Common myeloid progenitor, CD34-positive (primary cell): ENCODE measurements at regions not wholly inside any gene's neighbourhood (a gene's known extent, or its start where the extent isn't known, plus 50 kb on each side); places are given as distances from the start of the nearest gene placed in this dataset.

ENCODE experiments used
- CTCF ChIA-PET: fragments of 350-600 bp; sonication (Branson Sonifier 250); formaldehyde crosslinking; loops from one replicate; lab custom pipeline; 2021; ENCODE audit warnings: antibody characterized with exemption; lab: Charles Lee
- POLR2A ChIA-PET: fragments of 350-600 bp; sonication (Branson Sonifier 250); formaldehyde crosslinking; loops from one replicate; lab custom pipeline; 2021; ENCODE audit warnings: antibody characterized with exemption; lab: Charles Lee
- DNase-seq, 3 donors: peaks; one replicate each; pipeline versions ENCODE4 v3.0.0 to v3.0.0-alpha.2; 2013
- H3K27ac ChIP-seq, 2 experiments: 1 replicate in 1 of 2; 2 replicates in 1 of 2; pipeline ENCODE4 v1.7.0; 2013; ENCODE audit warnings: inconsistent platforms in 2 of 2, low read length in 2 of 2, mild to moderate bottlenecking in 2 of 2, low read depth in 1 of 2, moderate library complexity in 1 of 2; ENCODE audit not compliant: severe bottlenecking in 2 of 2, insufficient read depth in 1 of 2, poor library complexity in 1 of 2
- H3K27me3 ChIP-seq, 5 experiments: replicated peaks in 2 of 5; 1 replicate in 3 of 5; 2 replicates in 2 of 5; pipeline versions ENCODE4 v1.6.1 to v1.7.0; 2013; ENCODE audit warnings: low read length in 4 of 5, mild to moderate bottlenecking in 2 of 5, moderate library complexity in 2 of 5, inconsistent platforms in 1 of 5; ENCODE audit not compliant: insufficient read depth in 5 of 5, control insufficient read depth in 4 of 5
- H3K36me3 ChIP-seq, 4 experiments: 1 replicate in 2 of 4; 2 replicates in 2 of 4; pipeline versions ENCODE4 v1.6.1 to v1.7.0; 2013; ENCODE audit warnings: low read length in 3 of 4, control low read depth in 1 of 4, mild to moderate bottlenecking in 1 of 4; ENCODE audit not compliant: control insufficient read depth in 4 of 4, insufficient read depth in 4 of 4
- H3K4me1 ChIP-seq, 4 experiments: 1 replicate in 3 of 4; 2 replicates in 1 of 4; pipeline versions ENCODE4 v1.6.1 to v1.7.1; 2013; ENCODE audit warnings: low read length in 3 of 4, mild to moderate bottlenecking in 3 of 4, control low read depth in 1 of 4, inconsistent platforms in 1 of 4, moderate library complexity in 1 of 4; ENCODE audit not compliant: control insufficient read depth in 4 of 4, insufficient read depth in 4 of 4; ENCODE audit errors: control extremely low read depth in 1 of 4
- H3K4me3 ChIP-seq, 7 experiments: 1 replicate in 4 of 7; 2 replicates in 3 of 7; pipeline versions ENCODE4 v1.5.1 to v1.7.0; 2013; ENCODE audit warnings: mild to moderate bottlenecking in 7 of 7, low read length in 6 of 7, moderate library complexity in 6 of 7, inconsistent platforms in 2 of 7, low read depth in 2 of 7, control low read depth in 1 of 7; ENCODE audit not compliant: insufficient read depth in 4 of 7, control insufficient read depth in 1 of 7; ENCODE audit errors: extremely low read depth in 1 of 7
- H3K9me3 ChIP-seq, 5 experiments: 1 replicate in 4 of 5; 2 replicates in 1 of 5; pipeline versions ENCODE4 v1.6.1 to v1.7.1; 2013; ENCODE audit warnings: low read length in 4 of 5, mild to moderate bottlenecking in 2 of 5, inconsistent platforms in 1 of 5, low read depth in 1 of 5, moderate library complexity in 1 of 5; ENCODE audit not compliant: control insufficient read depth in 4 of 5, insufficient read depth in 2 of 5; ENCODE audit errors: control extremely low read depth in 1 of 5
- WGBS: methylation state at CpG from one replicate; pipeline ENCODE4 v1.1.5; 2013; ENCODE audit not compliant: insufficient coverage; 5-methylcytosine and 5-hydroxymethylcytosine counted together

DNA sequence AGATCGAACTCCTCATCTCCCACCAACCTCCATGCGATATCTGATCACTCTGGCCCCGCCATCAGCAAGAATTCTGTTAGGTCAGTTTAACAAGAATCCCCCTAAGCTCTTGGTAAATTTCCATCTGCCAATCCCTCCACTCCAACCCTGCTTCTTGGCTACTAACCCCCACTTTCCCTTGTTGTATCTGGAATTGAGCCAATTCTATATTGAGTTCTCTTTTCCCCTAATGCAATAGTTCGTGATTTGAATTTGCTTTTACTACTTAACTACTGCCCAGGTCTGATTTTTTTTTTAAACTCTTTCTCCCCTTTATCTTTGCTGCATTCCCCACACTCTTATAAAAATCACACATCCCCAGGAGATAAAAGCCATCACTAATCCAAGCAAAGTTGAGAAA is 159.3 kb upstream of the STK17B start:
- ChIA-PET CTCF (interaction anchor here (1.2 kb wide), 1 partner anchor 254 kb away, joined by 4 read pairs; no protein-coding TSS in a partner anchor), POLR2A (no interaction called here)
- Histone ChIP-seq H3K27ac (no peak overlapping the region), H3K27me3 (no peaks in the 10 kb centered on the region), H3K4me1 (peaks cover 0 to 7% (median 2%) of the 10 kb centered on the region in 4 experiments), H3K9me3 (no peaks in the 10 kb centered on the region), H3K4me3 (no peak overlapping the region), H3K36me3 (no peaks in the 10 kb centered on the region)
- DNase-seq: no peak
- 95% methylated on average over 4 of the region's 4 CpGs for WGBS

DNA sequence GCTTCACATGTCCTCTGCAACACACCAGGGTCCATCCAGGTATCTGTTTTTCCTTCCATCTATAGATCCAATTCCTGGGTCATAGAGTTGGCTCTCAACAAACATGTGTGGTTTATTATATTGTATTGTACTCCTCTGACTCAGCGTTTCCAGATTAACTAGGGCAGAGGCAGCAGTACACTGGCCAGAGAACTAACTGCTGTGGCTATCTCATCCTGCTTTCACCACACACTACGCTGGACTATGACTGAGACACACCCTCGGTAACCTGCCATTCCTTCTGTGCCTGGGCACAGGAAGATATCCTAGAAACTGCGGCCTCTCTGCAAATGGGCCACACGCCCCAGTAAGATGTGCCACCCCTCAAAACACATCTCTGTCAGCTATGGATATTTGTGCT is 159.8 kb upstream of the STK17B start:
- POLR2A ChIA-PET: no interaction called here
- 90% methylated on average over 2 of the region's 5 CpGs for WGBS
- DNase-seq: peak in 1 of 3 donors; percentile 36
- H3K9me3 ChIP-seq: no peaks in the 10 kb centered on the region
- no peaks in the 10 kb centered on the region for H3K27me3 ChIP-seq
- H3K4me1 ChIP-seq: peaks cover 0 to 7% (median 2%) of the 10 kb centered on the region in 4 experiments
- H3K27ac ChIP-seq: no peak overlapping the region
- CTCF ChIA-PET: interaction anchor here (1.2 kb wide), 1 partner anchor 254 kb away, joined by 4 read pairs; no protein-coding TSS in a partner anchor
- no peaks in the 10 kb centered on the region for H3K36me3 ChIP-seq
- H3K4me3 ChIP-seq: no peak overlapping the region

DNA sequence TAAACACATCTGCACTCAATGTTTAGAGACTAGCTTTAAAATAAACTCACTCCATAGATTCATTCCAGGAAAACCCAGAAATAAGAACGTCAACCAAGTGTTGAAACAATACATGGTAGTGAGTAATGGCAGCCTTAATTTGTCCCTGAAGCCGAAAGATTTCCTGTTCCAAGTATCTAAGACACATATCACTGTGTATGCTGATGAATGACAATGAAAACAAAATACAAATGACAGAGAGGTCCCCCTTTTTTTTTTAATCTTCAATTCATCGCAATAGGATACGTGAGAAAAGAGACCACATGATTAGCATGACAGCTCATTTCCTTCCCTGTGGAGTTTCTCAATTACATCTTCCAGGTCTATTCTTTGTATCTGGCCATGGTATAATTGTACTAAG is 160.5 kb upstream of the STK17B start:
- Histone ChIP-seq H3K36me3 (no peaks in the 10 kb centered on the region), H3K27ac (no peak overlapping the region), H3K4me3 (no peak overlapping the region), H3K9me3 (no peaks in the 10 kb centered on the region), H3K27me3 (no peaks in the 10 kb centered on the region), H3K4me1 (peaks cover 0 to 9% (median 4%) of the 10 kb centered on the region in 4 experiments)
- ChIA-PET CTCF (interaction anchor here (0.6 to 1.5 kb wide), 3 partner anchors 38 to 666 kb away, joined by 3 read pairs; no protein-coding TSS in a partner anchor), POLR2A (no interaction called here)
- DNase-seq: no peak
- WGBS: 50% methylated on average over 2 of the region's 4 CpGs

GRCh38 chr2:196333397-196333796 is 162.0 kb upstream of the STK17B start:
- Histone ChIP-seq H3K27me3 (no peaks in the 10 kb centered on the region), H3K4me3 (no peak overlapping the region), H3K27ac (no peak overlapping the region), H3K36me3 (no peaks in the 10 kb centered on the region), H3K4me1 (peaks cover 0 to 3% (median 1%) of the 10 kb centered on the region in 4 experiments), H3K9me3 (no peaks in the 10 kb centered on the region)
- ChIA-PET POLR2A (no interaction called here), CTCF (interaction anchor here (6.5 kb wide), 1 partner anchor 255 kb away, joined by 103 read pairs; no protein-coding TSS in a partner anchor)
- no peak for DNase-seq

DNA sequence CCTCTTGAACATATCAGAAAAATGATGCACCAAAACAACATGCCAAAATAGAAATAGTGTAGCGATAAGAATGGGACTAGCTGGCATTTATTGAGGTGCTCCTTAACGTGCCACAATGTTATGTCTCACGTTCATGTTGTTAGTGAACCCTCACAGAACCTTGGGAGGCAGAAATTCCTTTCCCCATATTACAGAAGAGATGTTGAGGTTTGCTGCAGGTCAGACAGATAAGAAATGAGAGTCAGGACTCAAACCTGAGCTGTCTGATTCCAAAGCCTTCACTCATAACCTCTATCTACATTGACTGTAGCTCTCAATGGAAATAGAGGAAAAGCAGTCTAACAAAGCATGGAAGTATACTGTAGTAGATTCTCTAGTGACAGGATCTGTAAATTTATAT is 163.3 kb upstream of the STK17B start:
- peaks cover 0 to 2% (median under 1%) of the 10 kb centered on the region in 4 experiments for H3K4me1 ChIP-seq
- ChIA-PET CTCF (interaction anchor here (0.8 to 6.5 kb wide), 5 partner anchors 19 to 257 kb away, joined by 3 to 103 read pairs (median 4); no protein-coding TSS in a partner anchor), POLR2A (no interaction called here)
- no peaks in the 10 kb centered on the region for H3K27me3 ChIP-seq
- no peak for DNase-seq
- H3K27ac ChIP-seq: no peak overlapping the region
- WGBS: 92% methylated on average over 2 of the region's 3 CpGs
- no peaks in the 10 kb centered on the region for H3K9me3 ChIP-seq
- no peak overlapping the region for H3K4me3 ChIP-seq
- no peaks in the 10 kb centered on the region for H3K36me3 ChIP-seq

DNA sequence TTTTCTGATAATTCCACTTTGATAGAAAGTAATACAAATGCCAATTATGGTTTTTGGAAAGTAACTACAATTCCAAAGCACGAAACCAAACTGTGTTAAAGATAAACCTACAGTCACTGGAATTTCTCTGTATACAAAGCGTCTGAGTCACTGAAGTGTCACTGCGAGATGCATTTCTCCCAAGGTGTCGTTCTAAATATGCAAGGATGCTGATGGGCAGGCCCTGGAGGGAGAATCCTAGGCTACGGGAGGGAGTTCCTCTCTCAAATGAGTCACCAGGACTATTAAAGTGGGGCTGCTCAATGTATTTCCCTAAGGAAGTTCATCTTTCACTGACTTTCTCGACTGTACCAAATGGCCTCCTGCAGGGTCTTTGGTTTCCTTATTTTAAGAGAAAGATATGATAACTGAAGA is 163.8 kb upstream of the STK17B start:
- POLR2A ChIA-PET: no interaction called here
- DNase-seq: no peak

GRCh38 chr2:196336207-196336606 is 164.8 kb upstream of the STK17B start:
- ChIA-PET CTCF (interaction anchor here (1.1 to 6.5 kb wide), 12 partner anchors 11 to 670 kb away, joined by 3 to 103 read pairs (median 6); partner anchors contain the start of gene DNAH7), POLR2A (no interaction called here)
- H3K36me3 ChIP-seq: no peaks in the 10 kb centered on the region
- 97% methylated on average over 5 of the region's 6 CpGs for WGBS
- no peaks in the 10 kb centered on the region for H3K9me3 ChIP-seq
- peaks cover 0 to 2% (median under 1%) of the 10 kb centered on the region in 4 experiments for H3K4me1 ChIP-seq
- no peak overlapping the region for H3K4me3 ChIP-seq
- no peak for DNase-seq
- H3K27ac ChIP-seq: no peak overlapping the region
- H3K27me3 ChIP-seq: no peaks in the 10 kb centered on the region

More for the DNA sequence above, 163.8 kb upstream of the STK17B start:
- CTCF ChIA-PET: interaction anchor here (1.3 to 6.5 kb wide), 3 partner anchors 19 to 257 kb away, joined by 4 to 103 read pairs (median 7); no protein-coding TSS in a partner anchor
- Histone ChIP-seq H3K27ac (no peak overlapping the region), H3K4me1 (peaks cover 0 to 2% (median under 1%) of the 10 kb centered on the region in 4 experiments), H3K4me3 (no peak overlapping the region), H3K9me3 (no peaks in the 10 kb centered on the region), H3K36me3 (no peaks in the 10 kb centered on the region), H3K27me3 (no peaks in the 10 kb centered on the region)
- 77% methylated on average over 5 of the region's 6 CpGs for WGBS
